ENCODE measurements at regions not wholly inside any gene's neighbourhood (a gene's known extent, or its start where the extent isn't known, plus 50 kb on each side); places are given as distances from the start of the nearest gene placed in this dataset.
"Not testable (repeated sequence)": the region's sequence is repeated elsewhere in the genome, so short reads cannot be mapped to it uniquely, and the experiment has no call there.

DNA sequence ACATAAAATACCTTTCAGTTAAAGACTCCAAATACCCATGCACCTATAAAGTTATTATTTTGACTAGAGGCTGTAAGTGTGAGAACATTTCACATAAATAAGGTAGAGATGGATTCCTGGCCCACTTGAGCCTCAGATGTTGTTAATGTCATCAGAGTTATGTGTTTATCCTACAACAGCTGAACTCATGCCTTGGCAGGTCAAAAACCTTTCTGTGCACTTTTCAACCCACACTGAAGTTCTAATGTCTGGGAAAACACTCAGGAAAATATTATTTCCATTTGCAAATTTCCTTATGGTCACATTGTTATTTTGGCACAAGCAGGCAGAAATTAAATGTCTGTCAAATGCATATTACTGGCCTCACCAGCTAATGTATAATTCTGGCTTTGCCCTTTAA, 209.2 kb downstream of the LNPK start:
- ChIA-PET CTCF (no interaction called here), POLR2A (no interaction called here)
- no peaks in the 10 kb centered on the region for H3K9me3 ChIP-seq (ENCODE audit: control insufficient read depth, insufficient read depth, low read length)
- H3K27ac ChIP-seq (ENCODE audit: low read depth, low read length): no peak overlapping the region
- DNase-seq (ENCODE audit: low read depth, low spot score): no peak
- TF ChIP-seq, protein P1, sequence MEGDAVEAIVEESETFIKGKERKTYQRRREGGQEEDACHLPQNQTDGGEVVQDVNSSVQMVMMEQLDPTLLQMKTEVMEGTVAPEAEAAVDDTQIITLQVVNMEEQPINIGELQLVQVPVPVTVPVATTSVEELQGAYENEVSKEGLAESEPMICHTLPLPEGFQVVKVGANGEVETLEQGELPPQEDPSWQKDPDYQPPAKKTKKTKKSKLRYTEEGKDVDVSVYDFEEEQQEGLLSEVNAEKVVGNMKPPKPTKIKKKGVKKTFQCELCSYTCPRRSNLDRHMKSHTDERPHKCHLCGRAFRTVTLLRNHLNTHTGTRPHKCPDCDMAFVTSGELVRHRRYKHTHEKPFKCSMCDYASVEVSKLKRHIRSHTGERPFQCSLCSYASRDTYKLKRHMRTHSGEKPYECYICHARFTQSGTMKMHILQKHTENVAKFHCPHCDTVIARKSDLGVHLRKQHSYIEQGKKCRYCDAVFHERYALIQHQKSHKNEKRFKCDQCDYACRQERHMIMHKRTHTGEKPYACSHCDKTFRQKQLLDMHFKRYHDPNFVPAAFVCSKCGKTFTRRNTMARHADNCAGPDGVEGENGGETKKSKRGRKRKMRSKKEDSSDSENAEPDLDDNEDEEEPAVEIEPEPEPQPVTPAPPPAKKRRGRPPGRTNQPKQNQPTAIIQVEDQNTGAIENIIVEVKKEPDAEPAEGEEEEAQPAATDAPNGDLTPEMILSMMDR (IDR thresholded peaks at IDR 0.05; ENCODE audit: low read depth, low read length): no peak
- H3K4me3 ChIP-seq (ENCODE audit: low read depth, low read length): no peak overlapping the region
- H3K27me3 ChIP-seq (ENCODE audit: control insufficient read depth, insufficient read depth, low read length): no peaks in the 10 kb centered on the region

GRCh38 chr2:175792199-175792598, 209.9 kb downstream of the LNPK start:
- no peak for DNase-seq (ENCODE audit: low read depth, low spot score)

GRCh38 chr2:175786471-175787124, 215.5 kb downstream of the LNPK start:
- Histone ChIP-seq H3K4me3 (ENCODE audit: low read depth, low read length) (no peak overlapping the region), H3K9me3 (ENCODE audit: control insufficient read depth, insufficient read depth, low read length) (no peaks in the 10 kb centered on the region), H3K27me3 (ENCODE audit: control insufficient read depth, insufficient read depth, low read length) (peaks cover 4% of the 10 kb centered on the region), H3K27ac (ENCODE audit: low read depth, low read length) (no peak overlapping the region)
- TF ChIP-seq, protein P1 (IDR thresholded peaks at IDR 0.05; ENCODE audit: low read depth, low read length): no peak
- POLR2A ChIA-PET: no interaction called here
- no peak for DNase-seq (ENCODE audit: low read depth, low spot score)
- CTCF ChIA-PET: no interaction called here

More at GRCh38 chr2:175792199-175792598, 209.9 kb downstream of the LNPK start:
- no peaks in the 10 kb centered on the region for H3K9me3 ChIP-seq (ENCODE audit: control insufficient read depth, insufficient read depth, low read length)
- no peak overlapping the region for H3K4me3 ChIP-seq (ENCODE audit: low read depth, low read length)
- TF ChIP-seq, protein P1 (IDR thresholded peaks at IDR 0.05; ENCODE audit: low read depth, low read length): no peak
- ChIA-PET POLR2A (no interaction called here), CTCF (no interaction called here)
- no peak overlapping the region for H3K27ac ChIP-seq (ENCODE audit: low read depth, low read length)
- H3K27me3 ChIP-seq (ENCODE audit: control insufficient read depth, insufficient read depth, low read length): no peaks in the 10 kb centered on the region

- H3K9me3 ChIP-seq (ENCODE audit: control insufficient read depth, insufficient read depth, low read length); H3K27me3 ChIP-seq (ENCODE audit: control insufficient read depth, insufficient read depth, low read length); CTCF ChIA-PET; H3K27ac ChIP-seq (ENCODE audit: low read depth, low read length); H3K4me3 ChIP-seq (ENCODE audit: low read depth, low read length); DNase-seq (ENCODE audit: low read depth, low spot score); POLR2A ChIA-PET: not testable (repeated sequence)
Measured at GRCh38 chr2:175777337-175777736, 224.7 kb downstream of the LNPK start.

GRCh38 chr2:175769200-175769599, 232.9 kb downstream of the LNPK start:
- no peak for DNase-seq (ENCODE audit: low read depth, low spot score)
- TF ChIP-seq, protein P1 (IDR thresholded peaks at IDR 0.05; ENCODE audit: low read depth, low read length): no peak
- H3K4me3 ChIP-seq (ENCODE audit: low read depth, low read length): no peak overlapping the region

More at GRCh38 chr2:175769200-175769599, 232.9 kb downstream of the LNPK start:
- no peaks in the 10 kb centered on the region for H3K27me3 ChIP-seq (ENCODE audit: control insufficient read depth, insufficient read depth, low read length)
- POLR2A ChIA-PET: no interaction called here
- H3K27ac ChIP-seq (ENCODE audit: low read depth, low read length): no peak overlapping the region
- CTCF ChIA-PET: no interaction called here
- H3K9me3 ChIP-seq (ENCODE audit: control insufficient read depth, insufficient read depth, low read length): no peaks in the 10 kb centered on the region
